Activated effector memory CD4-positive, alpha-beta T cell treated with anti-CD3 and anti-CD28 coated beads, Interleukin-2, amount 50 U/mL, for 16 hours (primary cell): ENCODE measurements at regions not wholly inside any gene's neighbourhood (a gene's known extent, or its start where the extent isn't known, plus 50 kb on each side); places are given as distances from the start of the nearest gene placed in this dataset.
A peak's percentile ranks its signal among the peaks of the same experiment; 100 is the strongest.

Experiments
- DNase-seq: peaks from one replicate; pipeline ENCODE4 v3.0.0-alpha.2; 2020

DNA sequence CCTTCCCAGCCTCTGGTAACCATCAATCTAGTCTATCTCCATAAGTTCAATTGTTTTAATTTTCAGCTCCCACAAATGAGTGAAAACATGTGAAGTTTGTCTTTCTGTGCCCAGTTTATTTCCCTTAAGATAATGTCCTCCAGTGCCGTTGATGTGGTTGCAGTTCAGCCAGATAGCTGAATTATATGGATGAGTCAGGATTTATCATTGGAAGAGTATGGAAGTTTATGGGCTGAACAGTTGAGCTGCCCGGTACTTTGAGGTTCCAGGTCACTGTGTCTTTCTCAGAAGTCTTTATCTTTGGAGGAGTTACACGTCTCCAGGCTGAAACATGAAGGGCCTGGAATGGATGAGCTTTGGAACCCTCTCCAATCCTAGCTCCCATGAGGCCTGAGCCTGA lies 120.1 kb downstream of the ASCL4 start:
- no peak for DNase-seq

DNA sequence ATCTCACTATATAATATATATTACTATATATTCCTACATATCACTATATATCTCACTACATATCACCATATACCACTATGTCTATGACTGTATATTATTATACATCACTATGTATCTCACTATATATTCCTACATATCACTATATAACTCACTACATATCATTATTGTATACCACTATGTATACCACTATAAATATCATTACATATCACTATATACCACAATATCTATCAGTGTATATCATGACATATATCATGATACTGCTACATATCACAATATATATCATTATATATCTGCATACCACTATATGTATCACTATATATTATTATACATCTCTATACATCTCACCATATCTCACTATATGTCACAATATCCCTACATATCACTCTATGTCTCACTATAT lies 121.5 kb downstream of the ASCL4 start:
- DNase-seq: no peak

DNA sequence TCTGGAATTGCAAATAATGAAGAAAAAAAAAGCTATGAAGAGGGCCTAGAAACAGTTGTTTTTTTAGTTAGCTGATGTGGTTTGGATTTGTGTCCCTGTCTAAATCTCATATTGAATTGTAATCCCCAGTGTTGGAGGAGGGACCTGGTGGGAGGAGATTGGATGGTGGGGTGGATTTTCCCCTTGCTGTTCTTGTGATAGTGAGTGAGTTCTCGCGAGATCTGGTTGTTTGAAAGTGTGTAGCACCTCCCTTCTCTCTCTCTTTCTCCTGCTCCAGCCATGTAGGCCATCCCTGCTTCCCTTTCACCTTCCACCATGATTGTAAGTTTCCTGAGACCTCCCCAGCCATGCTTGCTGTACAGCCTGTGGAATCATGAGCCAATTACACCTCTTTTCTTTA lies 126.1 kb downstream of the ASCL4 start:
- DNase-seq: no peak

DNA sequence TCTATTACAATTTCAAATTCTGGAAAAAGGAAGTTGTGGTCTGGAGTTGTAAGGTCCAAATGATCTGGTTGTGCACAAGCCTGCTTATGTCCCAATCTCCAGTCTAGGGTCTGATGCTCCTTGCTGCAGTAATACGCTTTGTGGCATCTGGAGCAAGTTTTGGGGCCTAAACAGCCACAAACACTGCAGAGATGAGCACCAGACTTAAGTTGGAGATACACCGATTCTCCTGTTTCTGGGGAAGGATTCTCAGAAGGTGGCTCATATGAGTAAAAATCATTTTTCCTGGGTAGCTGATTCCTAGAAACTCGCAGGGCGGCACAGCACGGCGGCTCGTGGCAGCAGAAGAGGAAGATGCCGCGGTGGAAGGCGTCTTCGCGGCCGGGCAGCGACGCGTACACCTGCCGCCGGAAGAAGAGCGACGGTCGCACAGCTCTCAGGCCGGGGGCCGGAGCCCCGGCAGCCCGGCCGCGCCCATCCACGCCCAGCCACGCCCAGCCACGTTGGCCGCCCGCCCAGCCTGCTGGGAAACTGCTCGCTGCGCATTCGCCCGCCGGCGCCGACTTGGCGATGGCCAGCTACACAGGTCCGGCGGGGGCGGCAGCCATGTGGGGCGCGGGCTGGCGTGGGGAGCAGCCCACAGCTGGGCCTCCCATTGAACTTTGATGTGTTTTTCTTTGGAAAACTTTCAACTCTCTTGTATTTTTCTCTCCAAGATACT lies 129.0 kb downstream of the ASCL4 start:
- DNase-seq: peak; percentile 66

DNA sequence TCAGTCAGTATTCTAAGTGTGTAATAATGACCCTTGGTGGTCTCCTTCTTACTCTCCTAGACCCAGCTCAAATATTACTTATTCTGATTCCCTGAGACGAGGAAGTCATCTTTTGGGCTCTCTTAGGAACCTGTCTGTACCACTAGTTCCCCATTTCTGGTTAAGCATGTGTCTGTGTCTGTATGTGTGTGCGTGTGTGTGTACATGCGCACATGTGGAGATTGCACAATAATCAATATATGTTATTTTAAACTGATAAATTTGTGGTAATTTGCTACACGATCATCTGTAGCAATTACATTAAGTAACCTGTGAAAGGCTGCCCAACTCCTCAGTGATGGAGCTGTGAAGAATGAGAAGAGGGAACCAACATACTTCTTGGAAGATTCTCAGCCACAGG lies 132.2 kb downstream of the ASCL4 start:
- no peak for DNase-seq

DNA sequence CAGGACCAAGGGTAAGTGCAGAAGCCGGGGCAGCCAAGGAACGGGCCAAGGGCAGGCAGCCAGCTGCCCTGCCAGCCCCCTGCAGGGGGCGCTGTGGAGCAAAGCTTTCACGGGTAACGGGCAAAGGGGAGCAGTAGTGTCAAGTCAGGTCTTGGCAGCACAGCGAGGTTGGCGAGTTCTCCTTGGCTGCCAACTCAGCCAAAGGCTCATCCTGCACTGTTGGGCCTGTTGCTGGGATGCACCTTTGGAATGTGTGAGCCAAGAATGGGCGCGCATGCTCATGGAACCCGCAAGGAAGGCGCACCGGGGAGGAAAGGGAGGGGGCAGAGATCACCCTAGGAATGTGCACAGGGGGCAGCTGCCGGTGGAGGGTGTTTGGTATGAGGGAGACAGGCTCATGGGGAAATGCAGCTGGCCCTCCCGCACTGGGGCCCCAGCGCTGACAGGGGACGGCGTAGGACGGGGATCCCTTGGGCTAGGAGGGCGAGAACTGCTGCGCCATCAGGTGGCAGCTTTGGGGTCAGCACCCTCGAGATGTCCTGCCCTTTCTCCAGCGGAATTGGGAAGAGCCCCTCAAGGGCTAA lies 138.0 kb downstream of the ASCL4 start:
- peak; percentile 85 for DNase-seq

DNA sequence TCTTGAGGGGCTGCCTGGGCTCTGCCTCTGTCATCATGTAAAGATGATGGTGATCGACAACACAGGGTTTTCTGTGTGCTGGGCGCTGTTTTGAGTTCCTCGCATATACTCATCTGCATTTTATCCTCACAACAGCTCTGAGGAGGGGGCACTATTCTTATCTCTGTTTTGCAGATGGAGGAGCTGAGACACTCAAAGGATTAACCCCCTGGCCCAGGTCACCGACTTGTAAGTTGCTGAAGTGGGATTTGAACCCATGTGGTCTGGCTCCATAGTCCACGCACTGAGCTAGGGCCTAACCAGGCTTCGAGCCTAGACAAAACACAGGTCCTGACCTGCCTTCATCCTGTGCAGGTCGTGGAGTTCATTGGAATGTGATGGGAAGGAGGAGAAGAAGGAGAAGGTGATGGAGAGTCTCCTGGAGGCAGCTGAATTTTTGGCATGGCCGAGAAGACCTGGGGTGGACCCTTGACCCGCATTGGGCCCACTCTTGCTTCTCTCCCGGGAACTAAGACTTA lies 140.0 kb downstream of the ASCL4 start:
- DNase-seq: no peak

DNA sequence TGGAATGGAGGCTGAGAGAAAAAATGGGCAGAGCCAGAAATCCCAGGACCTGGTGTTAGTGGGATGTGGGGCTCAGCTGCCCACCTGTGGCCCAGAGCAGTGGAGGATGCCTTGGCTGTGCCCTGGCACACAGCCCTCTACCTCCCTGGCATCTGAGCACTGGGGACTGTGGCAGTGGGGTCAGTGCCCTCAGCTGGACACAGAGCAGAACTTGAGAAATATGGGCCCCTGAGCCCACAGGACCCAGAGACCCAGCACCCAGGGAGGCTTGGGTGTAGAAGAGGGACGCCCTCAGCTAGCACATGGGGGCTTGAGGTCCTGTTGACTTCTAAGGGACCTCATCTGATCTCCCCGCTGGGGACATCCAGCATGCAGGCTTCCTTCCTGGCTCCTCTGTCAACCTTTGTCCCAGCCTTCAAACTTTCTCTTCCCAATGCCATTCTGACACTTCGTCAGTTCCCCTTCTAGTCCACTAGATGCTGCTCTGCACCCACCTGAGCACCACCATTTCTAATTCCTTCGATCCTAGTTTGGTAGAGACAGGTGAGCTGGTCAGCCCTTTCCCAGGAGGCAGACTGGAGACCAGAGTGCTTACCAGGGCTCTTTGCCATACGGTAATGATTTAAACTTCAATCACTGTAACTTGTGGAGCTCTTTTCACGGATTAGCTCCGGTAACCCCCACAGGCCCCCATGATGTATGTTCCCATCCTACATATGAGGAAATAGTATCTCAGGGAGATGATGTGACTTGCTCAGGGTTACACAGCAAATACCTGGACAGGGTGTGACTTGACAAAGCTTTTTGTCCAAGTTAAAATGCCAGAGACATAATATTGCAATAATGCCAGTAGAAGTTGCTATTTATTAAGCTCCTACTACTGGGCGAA lies 143.7 kb downstream of the ASCL4 start:
- no peak for DNase-seq

DNA sequence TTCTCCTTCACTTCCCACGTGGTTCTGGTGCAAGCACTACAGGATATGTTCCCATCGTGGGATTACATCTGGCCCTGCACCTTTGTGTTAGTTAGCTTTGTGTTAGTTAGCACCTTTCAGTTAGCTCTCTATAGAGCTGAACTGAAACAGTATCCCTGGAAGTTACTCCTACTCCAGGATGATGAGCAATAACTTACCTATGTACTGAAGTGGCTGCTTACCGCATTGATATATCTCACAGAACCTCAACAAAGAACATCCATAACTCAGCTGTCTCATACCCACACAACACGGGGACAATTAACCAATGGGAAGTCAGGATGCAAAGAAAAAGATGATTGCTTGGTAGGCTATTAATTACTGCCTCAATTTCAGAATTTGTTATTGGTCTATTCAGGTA lies 146.6 kb downstream of the ASCL4 start:
- DNase-seq: no peak

DNA sequence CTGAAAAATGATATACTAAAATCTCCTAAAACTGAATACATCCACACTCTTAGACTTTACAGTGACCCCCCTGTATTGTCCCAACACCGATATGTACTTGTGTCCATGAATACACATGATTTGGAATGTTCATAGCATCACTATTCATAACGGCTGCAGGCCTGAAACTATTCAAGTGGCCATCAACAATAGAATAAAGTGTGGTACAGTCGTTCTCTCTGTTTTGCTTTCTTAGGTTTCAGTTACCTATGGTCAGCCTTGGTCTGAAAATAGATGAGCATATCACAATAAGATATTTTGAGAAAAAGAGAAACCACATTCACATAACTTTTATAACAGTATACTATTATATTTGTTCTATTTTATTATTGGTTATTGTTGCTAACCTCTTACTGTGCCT lies 150.6 kb downstream of the ASCL4 start:
- DNase-seq: no peak

DNA sequence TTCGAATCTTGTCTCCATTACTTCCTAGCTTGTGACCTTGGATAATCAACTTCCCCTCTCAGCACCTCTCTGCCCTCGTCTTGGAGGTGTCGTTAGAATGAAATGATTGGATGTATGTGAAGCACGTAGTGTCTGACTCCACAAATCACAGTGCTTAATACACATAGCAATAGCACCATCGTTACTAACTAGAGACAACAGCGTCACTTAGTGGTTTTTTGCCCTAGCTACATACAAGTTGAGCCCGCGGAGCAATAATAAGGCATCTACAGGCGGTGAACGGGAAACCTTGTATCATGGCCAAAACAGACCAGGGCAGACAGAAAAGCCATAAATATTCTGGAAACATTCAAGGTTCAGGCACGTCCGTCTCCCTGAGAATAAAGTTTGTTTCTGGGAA lies 154.9 kb downstream of the ASCL4 start:
- no peak for DNase-seq

DNA sequence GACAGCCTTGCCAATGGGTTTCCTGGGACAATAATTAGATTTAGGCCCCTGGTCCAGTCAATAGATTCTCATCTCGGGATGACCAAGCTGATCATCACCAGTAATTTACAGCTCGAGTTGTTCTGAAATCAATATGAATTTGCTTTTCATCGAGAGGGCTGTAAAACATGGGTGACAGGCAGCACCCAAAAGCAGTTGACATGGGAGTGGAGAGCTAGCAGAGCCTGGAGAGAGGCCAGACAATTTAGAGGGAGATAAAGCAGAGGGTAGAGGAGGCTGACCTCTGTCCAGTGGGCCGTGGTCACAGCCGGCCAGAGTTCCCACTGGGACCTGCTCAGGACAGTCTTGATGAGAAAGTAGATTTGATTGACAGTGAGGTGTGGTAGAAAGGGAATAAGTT lies 157.3 kb downstream of the ASCL4 start:
- no peak for DNase-seq

DNA sequence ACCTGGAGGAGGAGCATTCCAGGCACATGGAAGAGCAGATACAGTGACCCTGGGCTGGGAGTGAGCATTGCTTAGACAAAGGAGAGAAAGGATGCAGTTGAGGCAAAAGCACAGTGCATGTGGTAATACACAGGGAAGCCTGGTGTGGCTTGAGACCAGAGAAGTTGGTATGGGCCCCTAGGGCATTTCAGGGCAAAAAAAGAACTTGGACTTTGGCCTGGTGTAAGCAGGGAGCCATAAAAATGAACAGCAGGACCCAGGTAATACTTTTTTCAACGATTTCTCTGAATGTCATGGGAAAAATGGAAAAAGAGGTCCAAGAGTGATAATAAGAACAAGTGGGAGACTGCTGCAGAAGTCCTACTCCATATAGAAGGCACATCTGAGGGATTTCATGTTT lies 163.9 kb downstream of the ASCL4 start:
- no peak for DNase-seq

DNA sequence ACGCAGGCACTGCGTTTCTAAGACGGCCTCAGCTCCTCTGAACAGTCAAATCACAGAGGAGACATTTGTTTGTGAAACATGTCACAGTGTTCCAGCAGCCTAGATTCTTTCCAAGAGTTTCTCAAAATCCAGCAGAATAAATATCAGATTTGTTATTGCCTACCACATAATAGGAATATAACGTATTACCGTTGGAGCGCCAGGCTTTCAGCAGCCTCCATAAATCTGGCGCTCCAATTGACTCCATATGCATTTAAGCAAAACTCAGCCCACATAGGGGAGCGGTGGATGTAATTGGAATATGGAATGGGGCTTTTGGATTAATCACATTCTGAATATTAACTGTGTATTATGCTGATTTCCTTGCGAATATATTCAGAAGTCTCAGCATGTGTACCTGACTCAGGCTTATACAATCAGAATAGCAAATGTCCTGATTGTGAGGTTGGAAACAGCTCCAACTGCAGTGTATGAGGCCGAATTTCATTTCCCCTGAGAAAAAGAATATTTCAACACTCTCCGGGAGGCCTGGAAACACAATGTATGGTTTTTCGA lies 174.0 kb downstream of the ASCL4 start:
- DNase-seq: no peak

DNA sequence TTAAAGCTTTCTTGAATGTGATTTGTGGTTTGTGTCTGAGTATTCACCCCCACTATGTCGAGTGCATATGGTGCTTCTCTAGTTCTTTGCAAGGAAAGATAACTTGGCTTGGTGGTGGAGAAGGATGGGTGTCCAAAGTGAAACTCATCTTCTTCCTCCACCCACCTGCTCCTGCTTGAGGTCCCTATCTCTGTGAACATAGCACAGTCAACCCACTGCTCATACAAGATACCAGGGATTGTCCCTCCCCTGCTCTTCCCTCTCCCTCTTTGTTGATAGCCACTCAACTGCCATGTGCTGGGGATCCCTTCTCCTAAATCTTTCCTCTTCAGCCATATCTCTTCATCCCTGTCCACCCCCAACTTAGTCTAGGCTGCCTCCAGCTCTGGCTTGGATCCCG lies 176.5 kb downstream of the ASCL4 start:
- DNase-seq: no peak

DNA sequence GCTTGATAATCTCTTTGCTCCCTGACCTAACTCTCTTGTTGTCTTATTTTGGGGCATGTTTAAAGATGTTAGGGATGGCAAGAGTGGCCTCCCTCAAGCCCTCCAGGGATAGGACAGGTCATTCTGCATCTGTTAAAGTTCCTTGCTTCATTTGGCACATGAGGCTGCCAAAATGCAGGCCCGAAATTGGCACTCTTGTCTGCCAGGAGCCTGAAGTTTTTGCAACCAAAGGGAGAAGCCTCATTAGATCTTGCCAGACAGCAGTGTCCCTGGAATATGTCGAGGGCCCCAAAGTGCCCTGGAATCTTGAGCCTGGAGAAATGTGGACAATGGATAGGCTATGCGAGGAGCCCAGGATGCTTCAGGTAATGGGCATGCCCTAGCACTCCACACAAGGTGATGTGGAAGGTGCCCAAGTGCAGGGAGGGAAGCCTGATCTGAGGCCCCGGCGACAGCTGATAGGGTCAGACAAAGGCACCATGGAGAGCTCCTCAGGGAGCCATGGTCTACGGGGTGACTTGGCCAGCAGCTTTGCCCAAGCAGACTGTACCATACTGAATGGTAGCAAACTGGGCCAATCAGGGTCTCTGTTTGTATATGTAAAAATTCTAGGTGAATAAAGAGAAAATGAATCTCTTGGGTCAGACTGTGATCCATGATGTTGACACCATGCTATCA lies 173.0 kb upstream of the WSCD2 start:
- no peak for DNase-seq

DNA sequence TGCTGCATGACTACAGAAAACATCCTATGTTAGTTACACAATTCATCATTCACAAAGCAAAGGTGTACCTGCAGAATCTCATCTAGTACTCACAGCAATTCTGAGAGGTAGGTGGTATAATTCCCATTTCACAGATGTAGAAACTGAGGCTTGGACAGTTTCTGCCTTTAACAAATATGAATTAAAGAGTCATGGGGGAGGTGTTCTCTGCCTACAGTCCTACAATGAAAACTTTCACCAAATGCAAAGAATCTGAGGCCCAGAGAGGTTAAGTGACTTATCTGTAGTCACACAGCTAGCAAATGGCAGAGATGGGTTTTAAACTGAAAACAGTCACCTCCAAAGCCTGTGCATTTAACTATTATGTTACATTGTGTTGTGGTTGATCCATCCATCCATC lies 171.6 kb upstream of the WSCD2 start:
- no peak for DNase-seq

DNA sequence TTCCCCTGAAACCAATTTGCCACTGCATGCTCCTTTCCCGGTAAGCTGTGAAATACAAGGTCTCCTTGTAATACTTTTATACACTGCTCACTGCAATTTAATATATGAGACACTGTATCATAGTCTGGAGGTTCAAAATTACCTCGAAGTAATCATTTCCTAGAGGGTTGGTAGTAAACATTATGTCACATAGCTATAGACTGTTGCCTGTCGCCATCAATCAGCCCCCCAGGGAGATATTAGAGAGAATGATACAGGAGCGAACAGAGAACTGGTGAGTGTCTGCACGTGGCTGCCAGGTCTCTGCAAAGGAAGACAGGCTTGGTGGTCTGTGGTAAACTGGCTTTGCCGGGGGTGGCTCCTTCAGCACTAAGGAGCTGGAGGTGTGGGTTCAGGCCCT lies 165.5 kb upstream of the WSCD2 start:
- no peak for DNase-seq

DNA sequence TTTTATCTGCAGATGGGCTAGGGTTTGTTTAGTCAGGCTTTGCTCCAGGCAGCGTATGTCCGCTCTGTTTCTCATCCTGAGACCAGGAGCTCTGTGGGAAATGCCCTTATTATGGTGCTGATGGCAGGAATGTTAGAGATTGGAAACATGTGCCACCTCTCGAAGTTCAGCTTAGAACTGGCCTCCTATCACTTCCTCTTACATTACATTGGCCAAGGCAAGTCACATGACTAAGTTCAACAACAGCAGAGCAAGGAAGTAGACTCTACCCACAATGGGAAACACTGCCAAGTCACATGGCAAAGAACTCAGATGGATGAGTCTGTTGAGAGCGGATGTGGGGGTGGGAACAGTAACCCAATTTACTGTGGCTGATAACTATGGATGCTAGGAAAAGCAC lies 161.9 kb upstream of the WSCD2 start:
- DNase-seq: no peak

DNA sequence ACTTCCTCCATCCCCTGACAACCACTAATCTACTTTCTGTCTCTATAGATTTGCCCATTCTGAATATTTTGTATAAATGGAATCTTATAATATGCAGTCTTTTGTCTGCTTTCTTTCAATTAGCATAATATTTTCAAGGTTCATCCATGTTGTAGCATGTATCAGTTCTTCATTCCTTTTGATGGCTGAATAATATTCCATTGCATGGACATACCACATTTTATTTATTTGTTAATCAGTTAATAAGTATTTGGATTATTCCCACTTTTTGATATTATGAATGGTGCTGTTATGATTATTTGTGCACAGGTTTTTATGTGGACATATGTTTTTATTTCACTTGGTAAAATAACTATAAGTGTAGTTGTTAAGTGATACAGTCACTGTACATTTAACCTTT lies 155.1 kb upstream of the WSCD2 start:
- no peak for DNase-seq

DNA sequence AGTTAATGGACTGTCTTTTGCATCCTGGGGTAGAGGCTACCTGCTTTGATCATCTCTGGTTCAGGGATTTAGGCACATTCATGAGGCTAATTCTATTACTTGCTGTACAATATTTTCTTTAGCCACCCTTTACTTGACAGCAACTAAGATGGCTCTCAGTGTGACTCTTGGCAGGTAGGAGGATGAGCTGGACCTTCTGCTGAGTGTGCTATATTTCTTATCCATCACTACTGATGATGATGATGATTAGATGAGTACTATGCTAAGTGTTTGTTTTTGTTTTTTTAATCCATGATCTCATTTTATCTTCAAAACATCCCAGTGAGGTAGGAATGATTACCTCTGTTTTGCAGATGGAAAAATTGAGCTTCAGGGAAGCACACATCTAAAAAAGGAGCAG lies 152.8 kb upstream of the WSCD2 start:
- DNase-seq: no peak

DNA sequence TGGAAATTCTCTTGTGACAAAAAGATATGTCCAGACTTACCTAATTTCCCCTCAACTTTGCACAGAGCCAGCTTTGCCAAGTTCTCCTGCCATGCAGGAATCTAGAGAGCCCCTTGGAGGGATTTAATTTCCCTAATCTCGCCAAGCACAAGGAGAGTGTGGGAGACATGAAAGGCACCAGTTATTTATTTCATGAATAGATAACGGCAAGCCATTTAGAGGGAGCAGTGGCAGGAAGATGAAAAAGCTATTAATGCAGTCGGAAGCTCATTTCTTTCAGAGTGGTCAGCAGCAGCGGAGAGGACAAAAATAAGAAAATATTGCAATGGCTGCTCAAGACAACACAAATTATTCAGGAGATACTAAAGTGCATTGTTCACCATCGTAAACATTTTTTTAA lies 150.9 kb upstream of the WSCD2 start:
- no peak for DNase-seq

DNA sequence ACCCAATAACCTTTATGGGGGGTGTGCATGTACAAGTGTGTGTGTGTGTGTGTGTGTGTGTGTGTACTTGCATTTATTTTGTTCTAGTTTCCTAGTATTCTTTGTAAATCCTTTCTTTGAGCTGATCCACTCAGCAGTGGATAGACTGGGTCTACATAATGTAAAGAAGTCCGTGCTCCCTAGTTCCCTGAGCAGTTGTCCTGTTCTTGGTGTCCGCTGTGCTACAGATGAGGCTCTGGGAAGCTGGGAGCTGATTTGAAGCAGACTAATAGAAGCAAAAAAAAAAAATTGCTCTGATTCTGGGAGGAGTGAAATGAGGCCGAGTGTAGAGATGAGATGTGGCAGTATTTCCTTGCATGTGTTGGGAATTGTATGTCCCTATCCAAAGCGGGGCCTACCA lies 150.4 kb upstream of the WSCD2 start:
- DNase-seq: no peak
